PC-9 (cell line): ENCODE measurements at regions not wholly inside any gene's neighbourhood (a gene's known extent, or its start where the extent isn't known, plus 50 kb on each side); places are given as distances from the start of the nearest gene placed in this dataset.

ENCODE experiments used
- EZH2 ChIP-seq: fragments of 200-600 bp; sonication (generic); IDR thresholded peaks from 2 replicates; pipeline ENCODE4 v1.8.0; 2017; ENCODE audit warnings: antibody characterized with exemption, low read depth
- TF ChIP-seq, protein P1 (sequence below): fragments of 200-600 bp; sonication (generic); conservative IDR thresholded peaks from 2 replicates; pipeline ENCODE4 v1.6.1; 2017; ENCODE audit warnings: mixed run types, antibody characterized with exemption, mild to moderate bottlenecking, moderate library complexity

DNA sequence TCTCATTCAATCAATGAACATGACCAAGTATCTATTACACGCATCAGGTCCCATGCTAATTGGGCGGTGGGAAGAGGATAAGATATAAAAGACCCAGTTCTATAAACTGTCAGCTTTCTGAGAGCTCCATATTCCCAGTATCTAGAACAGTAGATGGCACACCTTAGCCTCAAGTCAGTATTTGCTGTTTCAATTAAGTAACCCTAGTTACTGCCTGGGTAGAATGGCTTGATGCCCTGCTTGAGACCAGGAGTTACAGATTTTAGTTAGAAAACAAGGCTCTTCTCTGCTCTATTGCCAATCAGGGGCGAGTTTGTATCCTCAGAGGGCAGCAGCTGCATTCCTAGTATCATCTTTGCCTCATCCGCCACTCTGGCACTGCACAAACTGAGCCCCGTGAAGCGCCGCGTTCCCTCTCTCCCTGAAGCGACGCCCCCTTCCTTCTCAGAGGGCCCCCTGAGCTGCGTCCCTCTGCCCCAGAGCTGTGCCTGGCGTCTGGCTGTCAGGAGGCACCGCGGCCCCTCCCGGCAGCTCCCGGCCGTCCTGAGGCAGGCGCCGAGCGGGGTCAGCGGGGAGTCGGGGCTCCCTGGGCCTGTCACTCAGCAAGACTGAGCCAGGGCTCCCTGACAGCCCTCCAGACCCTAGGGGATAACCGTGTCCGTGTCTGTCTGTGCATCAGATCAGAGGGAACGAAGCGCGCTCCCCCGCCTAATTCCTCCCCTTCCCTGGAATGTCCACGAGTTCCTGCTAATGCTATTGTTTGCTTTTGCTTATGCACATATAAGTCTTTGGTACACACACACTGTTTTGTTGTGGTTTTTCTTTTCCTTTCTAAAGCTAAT lies 212.4 kb upstream of the TTC29 start:
- TF ChIP-seq, protein P1, sequence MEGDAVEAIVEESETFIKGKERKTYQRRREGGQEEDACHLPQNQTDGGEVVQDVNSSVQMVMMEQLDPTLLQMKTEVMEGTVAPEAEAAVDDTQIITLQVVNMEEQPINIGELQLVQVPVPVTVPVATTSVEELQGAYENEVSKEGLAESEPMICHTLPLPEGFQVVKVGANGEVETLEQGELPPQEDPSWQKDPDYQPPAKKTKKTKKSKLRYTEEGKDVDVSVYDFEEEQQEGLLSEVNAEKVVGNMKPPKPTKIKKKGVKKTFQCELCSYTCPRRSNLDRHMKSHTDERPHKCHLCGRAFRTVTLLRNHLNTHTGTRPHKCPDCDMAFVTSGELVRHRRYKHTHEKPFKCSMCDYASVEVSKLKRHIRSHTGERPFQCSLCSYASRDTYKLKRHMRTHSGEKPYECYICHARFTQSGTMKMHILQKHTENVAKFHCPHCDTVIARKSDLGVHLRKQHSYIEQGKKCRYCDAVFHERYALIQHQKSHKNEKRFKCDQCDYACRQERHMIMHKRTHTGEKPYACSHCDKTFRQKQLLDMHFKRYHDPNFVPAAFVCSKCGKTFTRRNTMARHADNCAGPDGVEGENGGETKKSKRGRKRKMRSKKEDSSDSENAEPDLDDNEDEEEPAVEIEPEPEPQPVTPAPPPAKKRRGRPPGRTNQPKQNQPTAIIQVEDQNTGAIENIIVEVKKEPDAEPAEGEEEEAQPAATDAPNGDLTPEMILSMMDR = no peak
- TF ChIP-seq EZH2 = no peak
